C1 segment of cervical spinal cord (tissue), 14 donors: ENCODE measurements at regions not wholly inside any gene's neighbourhood (a gene's known extent, or its start where the extent isn't known, plus 50 kb on each side); places are given as distances from the start of the nearest gene placed in this dataset.

Source experiments
- DNase-seq, 14 donors: peaks; one replicate each; lab custom pipeline; 2025; lab: John Stamatoyannopoulos, UW

- DNase-seq, result no peak
Observed at GRCh38 chr5:143562935-143563334, 159.4 kb upstream of the NR3C1 start.

GRCh38 chr5:143561219-143561618, 157.7 kb upstream of the NR3C1 start:
- no peak for DNase-seq

GRCh38 chr5:143560378-143560777, 156.9 kb upstream of the NR3C1 start:
- no peak for DNase-seq

- DNase-seq, result no peak
Observed at GRCh38 chr5:143559586-143560109, 156.2 kb upstream of the NR3C1 start.

- DNase-seq, result no peak
Observed at GRCh38 chr5:143558048-143558447, 154.6 kb upstream of the NR3C1 start.

- no peak for DNase-seq
Observed at GRCh38 chr5:143557061-143557818, 153.8 kb upstream of the NR3C1 start.

GRCh38 chr5:143554918-143555477, 151.5 kb upstream of the NR3C1 start:
- no peak for DNase-seq

- DNase-seq, result no peak
Observed at GRCh38 chr5:143554187-143554717, 150.8 kb upstream of the NR3C1 start.

GRCh38 chr5:143552680-143553079, 149.2 kb upstream of the NR3C1 start:
- DNase-seq, result no peak

GRCh38 chr5:143551820-143552251, 148.3 kb upstream of the NR3C1 start:
- no peak for DNase-seq

- no peak for DNase-seq
Observed at GRCh38 chr5:143550986-143551630, 147.6 kb upstream of the NR3C1 start.

- no peak for DNase-seq
Observed at GRCh38 chr5:143547342-143547741, 143.9 kb upstream of the NR3C1 start.

GRCh38 chr5:143546394-143546793, 142.9 kb upstream of the NR3C1 start:
- DNase-seq, result no peak

- no peak for DNase-seq
Observed at GRCh38 chr5:143544606-143545005, 141.1 kb upstream of the NR3C1 start.

GRCh38 chr5:143543358-143544255, 140.1 kb upstream of the NR3C1 start:
- no peak for DNase-seq

GRCh38 chr5:143542798-143543144, 139.3 kb upstream of the NR3C1 start:
- DNase-seq, result no peak

GRCh38 chr5:143541943-143542797, 138.7 kb upstream of the NR3C1 start:
- no peak for DNase-seq

- no peak for DNase-seq
Observed at GRCh38 chr5:143539742-143540141, 136.3 kb upstream of the NR3C1 start.

GRCh38 chr5:143537056-143537455, 133.6 kb upstream of the NR3C1 start:
- no peak for DNase-seq

GRCh38 chr5:143536364-143536763, 132.9 kb upstream of the NR3C1 start:
- DNase-seq, result no peak

GRCh38 chr5:143534761-143535154, 131.3 kb upstream of the NR3C1 start:
- DNase-seq, result no peak
